ENCODE measurements at regions not wholly inside any gene's neighbourhood (a gene's known extent, or its start where the extent isn't known, plus 50 kb on each side); places are given as distances from the start of the nearest gene placed in this dataset.
A peak's percentile ranks its signal among the peaks of the same experiment; 100 is the strongest.
"Not testable (repeated sequence)": the region's sequence is repeated elsewhere in the genome, so short reads cannot be mapped to it uniquely, and the experiment has no call there.

DNA sequence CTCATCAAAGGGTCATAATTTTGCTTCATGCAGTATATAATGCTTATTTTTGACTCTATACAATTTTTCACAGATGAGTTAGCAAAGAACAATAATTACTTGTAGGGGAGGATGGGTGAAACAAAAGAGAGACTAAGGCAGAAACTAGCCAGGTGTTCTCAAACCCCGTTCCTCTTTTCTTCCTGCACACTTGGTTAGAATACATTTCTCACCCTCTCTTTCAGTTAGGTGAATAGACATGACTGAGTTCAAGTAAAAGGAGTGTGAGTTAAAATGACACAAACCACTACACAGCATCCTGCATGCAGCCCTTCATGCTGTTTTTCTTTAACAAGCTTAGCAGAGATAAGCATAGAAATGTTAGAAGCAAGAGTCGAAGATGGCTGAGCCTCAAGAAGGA lies 922.2 kb downstream of the TBL1XR1 start:
- Histone ChIP-seq H3K27ac (ENCODE audit: low read depth, low read length) (no peak overlapping the region), H3K4me1 (ENCODE audit: control insufficient read depth, insufficient read depth, low read length) (no peaks in the 10 kb centered on the region), H3K27me3 (ENCODE audit: control insufficient read depth, insufficient read depth, low read length) (no peaks in the 10 kb centered on the region), H3K36me3 (ENCODE audit: control insufficient read depth, insufficient read depth, low read length) (no peaks in the 10 kb centered on the region), H3K9me3 (ENCODE audit: control insufficient read depth, insufficient read depth, low read length) (no peaks in the 10 kb centered on the region), H3K4me3 (ENCODE audit: low read depth, low read length) (no peak overlapping the region)
- WGBS (ENCODE audit: insufficient coverage) = no CpG with 5 or more reads among the region's 2 CpGs
- DNase-seq (ENCODE audit: low read depth in 4 of 6, low spot score in 6 of 6) = no peak

DNA sequence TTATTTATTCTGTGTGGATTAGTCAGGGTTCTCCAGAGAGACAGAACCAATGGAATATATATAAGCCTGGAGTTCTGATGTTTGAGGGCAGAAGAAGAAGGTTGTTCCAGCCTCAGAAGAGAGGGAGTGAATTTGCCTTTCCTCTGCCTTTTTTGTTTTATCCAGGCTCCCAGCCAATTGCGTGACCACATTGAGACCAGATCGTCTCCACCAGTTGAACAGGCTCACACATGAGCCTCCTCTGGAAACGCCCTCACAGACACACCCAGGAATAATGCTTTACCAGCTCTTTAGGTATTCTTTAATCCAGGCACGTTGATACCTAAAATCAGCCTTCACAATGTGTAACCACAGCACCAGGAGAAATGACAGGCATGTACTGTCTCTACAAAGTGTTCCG lies 923.1 kb downstream of the TBL1XR1 start:
- no peak for DNase-seq (ENCODE audit: low read depth in 4 of 6, low spot score in 6 of 6)
- H3K27ac ChIP-seq (ENCODE audit: low read depth, low read length) = no peak overlapping the region
- H3K4me3 ChIP-seq (ENCODE audit: low read depth, low read length) = no peak overlapping the region
- no peaks in the 10 kb centered on the region for H3K27me3 ChIP-seq (ENCODE audit: control insufficient read depth, insufficient read depth, low read length)
- H3K9me3 ChIP-seq (ENCODE audit: control insufficient read depth, insufficient read depth, low read length) = no peaks in the 10 kb centered on the region
- H3K36me3 ChIP-seq (ENCODE audit: control insufficient read depth, insufficient read depth, low read length) = no peaks in the 10 kb centered on the region
- 74% methylated on average over 5 of the region's 5 CpGs for WGBS (ENCODE audit: insufficient coverage)
- no peaks in the 10 kb centered on the region for H3K4me1 ChIP-seq (ENCODE audit: control insufficient read depth, insufficient read depth, low read length)

DNA sequence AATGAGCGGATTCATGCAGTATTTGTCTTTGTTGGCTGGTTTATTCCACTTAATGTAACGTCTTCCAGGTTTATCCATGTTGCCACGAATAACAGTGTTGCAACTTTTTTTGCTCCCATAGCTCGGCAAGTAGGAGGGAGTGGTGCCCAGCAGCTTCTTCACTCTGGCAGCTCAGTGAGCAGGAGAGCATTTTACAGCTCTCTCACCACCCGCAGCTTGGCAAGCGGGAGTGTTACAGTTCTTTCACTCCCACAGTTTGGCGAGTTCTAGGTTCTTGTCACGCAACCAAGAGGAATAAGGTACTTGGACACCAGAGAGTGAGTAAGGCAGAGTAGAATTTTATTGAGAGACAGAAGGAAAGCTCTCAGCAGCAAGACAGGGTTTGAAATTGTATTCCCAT lies 935.2 kb downstream of the TBL1XR1 start:
- Histone ChIP-seq H3K27me3 (ENCODE audit: control insufficient read depth, insufficient read depth, low read length) (no peaks in the 10 kb centered on the region), H3K36me3 (ENCODE audit: control insufficient read depth, insufficient read depth, low read length) (no peaks in the 10 kb centered on the region), H3K27ac (ENCODE audit: low read depth, low read length) (no peak overlapping the region), H3K4me3 (ENCODE audit: low read depth, low read length) (no peak overlapping the region), H3K9me3 (ENCODE audit: control insufficient read depth, insufficient read depth, low read length) (peaks cover 3% of the 10 kb centered on the region), H3K4me1 (ENCODE audit: control insufficient read depth, insufficient read depth, low read length) (no peaks in the 10 kb centered on the region)
- no peak for DNase-seq (ENCODE audit: low read depth in 4 of 6, low spot score in 6 of 6)
- 95% methylated on average over 6 of the region's 8 CpGs for WGBS (ENCODE audit: insufficient coverage)

DNA sequence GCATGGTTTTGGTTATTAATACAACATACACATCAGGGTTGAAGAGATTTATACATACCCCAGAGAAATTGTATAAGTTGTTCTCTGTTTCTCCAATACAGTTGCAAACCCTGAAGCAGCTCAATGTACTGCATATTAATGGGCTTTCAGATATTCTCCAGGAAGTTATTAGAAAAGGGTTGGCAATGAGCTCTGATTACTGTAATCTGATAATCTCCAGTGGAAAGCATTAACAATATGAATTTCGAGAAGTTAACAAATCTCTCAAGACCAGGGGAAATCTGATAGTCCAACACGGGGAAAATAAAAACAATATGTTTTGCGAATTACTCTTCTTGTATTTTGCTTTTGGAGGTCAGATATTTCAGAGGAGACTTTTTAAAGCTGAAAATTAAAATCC lies 950.1 kb downstream of the TBL1XR1 start:
- WGBS (ENCODE audit: insufficient coverage) = 100% methylated on average over 1 of the region's 3 CpGs
- no peak overlapping the region for H3K27ac ChIP-seq (ENCODE audit: low read depth, low read length)
- no peaks in the 10 kb centered on the region for H3K9me3 ChIP-seq (ENCODE audit: control insufficient read depth, insufficient read depth, low read length)
- DNase-seq (ENCODE audit: low read depth in 4 of 6, low spot score in 6 of 6) = peak in 1 of 6 donors; percentile 80
- no peaks in the 10 kb centered on the region for H3K36me3 ChIP-seq (ENCODE audit: control insufficient read depth, insufficient read depth, low read length)
- H3K27me3 ChIP-seq (ENCODE audit: control insufficient read depth, insufficient read depth, low read length) = no peaks in the 10 kb centered on the region
- H3K4me3 ChIP-seq (ENCODE audit: low read depth, low read length) = no peak overlapping the region
- H3K4me1 ChIP-seq (ENCODE audit: control insufficient read depth, insufficient read depth, low read length) = no peaks in the 10 kb centered on the region

DNA sequence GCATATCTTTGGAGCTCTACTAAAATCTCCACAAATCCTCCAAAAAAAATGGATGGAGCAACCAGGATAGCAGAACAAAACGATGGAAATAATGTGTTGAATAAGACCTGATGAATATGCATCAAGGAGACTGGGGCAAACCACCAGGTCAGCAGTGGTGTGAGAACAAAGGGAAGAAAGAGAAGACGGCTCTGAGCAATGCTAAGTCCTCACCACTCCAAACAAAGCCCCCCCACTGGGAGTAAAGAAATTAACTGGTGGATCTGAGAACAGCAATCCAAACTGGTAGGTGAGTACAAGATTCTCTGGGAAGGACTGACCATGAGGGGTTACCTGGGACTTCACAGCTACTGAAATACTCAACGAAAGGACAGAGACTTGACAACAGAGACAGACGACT lies 977.3 kb downstream of the TBL1XR1 start:
- DNase-seq (ENCODE audit: low read depth in 4 of 6, low spot score in 6 of 6) = no peak
- Histone ChIP-seq H3K4me3 (ENCODE audit: low read depth, low read length) (no peak overlapping the region), H3K27me3 (ENCODE audit: control insufficient read depth, insufficient read depth, low read length) (no peaks in the 10 kb centered on the region), H3K36me3 (ENCODE audit: control insufficient read depth, insufficient read depth, low read length) (no peaks in the 10 kb centered on the region), H3K4me1 (ENCODE audit: control insufficient read depth, insufficient read depth, low read length) (no peaks in the 10 kb centered on the region), H3K27ac (ENCODE audit: low read depth, low read length) (no peak overlapping the region), H3K9me3 (ENCODE audit: control insufficient read depth, insufficient read depth, low read length) (no peaks in the 10 kb centered on the region)
- WGBS (ENCODE audit: insufficient coverage) = 96% methylated on average over 2 of the region's 4 CpGs

DNA sequence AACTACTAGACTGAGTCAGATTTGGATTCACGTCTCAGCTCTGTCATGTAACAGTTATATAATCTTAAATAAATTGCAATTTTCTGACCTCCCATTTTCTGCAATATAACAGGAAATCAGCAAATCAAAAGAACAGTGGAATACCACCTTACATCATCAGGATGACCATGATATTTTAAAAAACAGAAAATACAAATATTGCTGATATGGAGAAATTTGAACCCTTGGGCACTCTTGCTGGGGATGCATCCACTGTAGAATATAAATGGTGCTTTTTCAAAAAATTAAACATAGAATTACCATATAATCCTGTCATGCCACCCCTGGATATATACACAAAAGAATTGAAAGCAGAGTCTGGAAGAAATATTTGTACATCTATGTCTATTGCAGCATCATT lies 982.5 kb downstream of the TBL1XR1 start:
- Histone ChIP-seq H3K36me3 (ENCODE audit: control insufficient read depth, insufficient read depth, low read length) (no peaks in the 10 kb centered on the region), H3K27me3 (ENCODE audit: control insufficient read depth, insufficient read depth, low read length) (no peaks in the 10 kb centered on the region), H3K4me1 (ENCODE audit: control insufficient read depth, insufficient read depth, low read length) (no peaks in the 10 kb centered on the region), H3K27ac (ENCODE audit: low read depth, low read length) (no peak overlapping the region), H3K4me3 (ENCODE audit: low read depth, low read length) (no peak overlapping the region), H3K9me3 (ENCODE audit: control insufficient read depth, insufficient read depth, low read length) (no peaks in the 10 kb centered on the region)
- WGBS (ENCODE audit: insufficient coverage) = no CpG with 5 or more reads among the region's 1 CpG
- no peak for DNase-seq (ENCODE audit: low read depth in 4 of 6, low spot score in 6 of 6)

DNA sequence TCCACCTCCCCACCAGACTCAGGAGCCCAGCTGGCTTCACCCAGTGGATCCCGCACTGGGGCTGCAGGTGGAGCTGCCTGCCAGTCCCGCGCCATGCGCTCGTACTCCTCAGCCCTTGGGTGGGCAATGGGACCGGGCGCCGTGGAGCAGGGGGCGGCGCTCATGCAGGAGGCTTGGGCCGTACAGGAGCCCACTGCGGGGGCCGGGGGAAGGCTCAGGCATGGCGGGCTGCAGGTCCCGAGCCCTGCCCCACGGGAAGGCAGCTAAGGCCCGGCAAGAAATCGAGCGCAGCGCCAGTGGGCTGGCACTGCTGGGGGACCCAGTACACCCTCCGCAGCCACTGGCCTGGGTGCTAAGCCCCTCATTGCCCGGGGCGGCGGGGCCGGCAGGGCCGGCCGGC lies 984.0 kb downstream of the TBL1XR1 start:
- H3K27me3 ChIP-seq (ENCODE audit: control insufficient read depth, insufficient read depth, low read length); H3K27ac ChIP-seq (ENCODE audit: low read depth, low read length); H3K4me3 ChIP-seq (ENCODE audit: low read depth, low read length); H3K9me3 ChIP-seq (ENCODE audit: control insufficient read depth, insufficient read depth, low read length); H3K36me3 ChIP-seq (ENCODE audit: control insufficient read depth, insufficient read depth, low read length); DNase-seq (ENCODE audit: low read depth in 4 of 6, low spot score in 6 of 6); H3K4me1 ChIP-seq (ENCODE audit: control insufficient read depth, insufficient read depth, low read length): not testable (repeated sequence)
- WGBS (ENCODE audit: insufficient coverage) = 98% methylated on average over 21 of the region's 27 CpGs

DNA sequence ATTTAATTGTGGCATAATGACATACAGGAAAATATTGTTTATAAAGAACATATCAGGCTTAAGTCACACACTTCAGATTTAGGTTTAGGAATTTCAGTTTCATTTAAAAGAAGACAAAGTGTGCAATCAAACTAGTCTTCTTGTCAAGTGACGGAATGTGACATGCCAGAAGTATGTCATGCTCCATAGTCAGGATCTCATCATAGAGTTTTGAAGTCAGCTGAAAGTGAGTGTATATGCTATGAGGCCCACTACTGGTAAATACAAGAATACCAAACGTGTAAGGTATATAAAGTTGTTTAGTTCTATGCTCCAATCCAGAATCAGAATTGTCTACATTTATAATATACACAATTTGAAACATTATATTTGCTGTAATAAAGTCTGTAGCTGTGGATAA lies 988.4 kb downstream of the TBL1XR1 start:
- Histone ChIP-seq H3K27me3 (ENCODE audit: control insufficient read depth, insufficient read depth, low read length) (no peaks in the 10 kb centered on the region), H3K4me1 (ENCODE audit: control insufficient read depth, insufficient read depth, low read length) (no peaks in the 10 kb centered on the region), H3K36me3 (ENCODE audit: control insufficient read depth, insufficient read depth, low read length) (no peaks in the 10 kb centered on the region), H3K27ac (ENCODE audit: low read depth, low read length) (no peak overlapping the region), H3K9me3 (ENCODE audit: control insufficient read depth, insufficient read depth, low read length) (no peaks in the 10 kb centered on the region), H3K4me3 (ENCODE audit: low read depth, low read length) (no peak overlapping the region)
- WGBS (ENCODE audit: insufficient coverage) = no CpG with 5 or more reads among the region's 2 CpGs
- no peak for DNase-seq (ENCODE audit: low read depth in 4 of 6, low spot score in 6 of 6)

DNA sequence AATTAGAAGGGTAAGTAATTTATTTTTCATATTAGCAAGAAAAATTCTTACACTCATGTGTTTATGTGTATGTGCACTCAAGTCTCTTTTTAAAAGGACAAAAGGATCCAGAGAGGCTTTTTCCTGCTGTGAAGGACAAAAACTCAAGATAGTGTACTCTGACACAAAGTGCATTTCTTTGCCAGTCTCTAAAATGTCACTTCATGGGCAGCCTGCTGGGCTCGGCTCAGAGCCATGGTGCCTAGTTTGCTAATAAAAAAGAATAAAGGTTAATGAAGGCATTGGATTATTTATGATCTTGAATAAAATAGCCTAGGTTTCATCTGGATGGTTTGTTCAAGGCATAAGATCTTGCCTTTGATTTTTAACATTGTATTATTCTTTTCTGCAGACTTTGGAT lies 989.0 kb downstream of the TBL1XR1 start:
- Histone ChIP-seq H3K4me1 (ENCODE audit: control insufficient read depth, insufficient read depth, low read length) (no peaks in the 10 kb centered on the region), H3K27ac (ENCODE audit: low read depth, low read length) (no peak overlapping the region), H3K4me3 (ENCODE audit: low read depth, low read length) (no peak overlapping the region), H3K36me3 (ENCODE audit: control insufficient read depth, insufficient read depth, low read length) (no peaks in the 10 kb centered on the region), H3K9me3 (ENCODE audit: control insufficient read depth, insufficient read depth, low read length) (no peaks in the 10 kb centered on the region), H3K27me3 (ENCODE audit: control insufficient read depth, insufficient read depth, low read length) (no peaks in the 10 kb centered on the region)
- peak in 2 of 6 donors; percentile 10 to 17 for DNase-seq (ENCODE audit: low read depth in 4 of 6, low spot score in 6 of 6)
- WGBS (ENCODE audit: insufficient coverage) = no CpG with 5 or more reads among the region's 1 CpG

DNA sequence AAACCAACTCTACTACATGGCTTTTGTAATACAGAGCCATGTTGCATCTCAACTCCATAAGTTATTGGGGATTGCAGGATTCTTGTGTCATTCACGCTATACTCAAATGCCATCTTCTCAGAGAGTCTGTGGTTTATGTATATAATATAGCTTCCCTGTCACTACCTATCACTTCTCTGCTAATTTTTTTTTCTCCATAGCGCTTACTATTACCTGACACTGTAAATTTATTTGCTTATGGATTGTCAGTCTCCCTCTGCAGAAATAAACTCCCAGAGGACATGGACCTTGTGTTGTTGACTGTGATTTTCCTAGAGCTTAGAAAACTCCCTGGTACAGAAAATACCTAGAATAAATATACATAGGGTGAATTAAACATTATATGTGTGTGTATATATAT lies 990.5 kb downstream of the TBL1XR1 start:
- WGBS (ENCODE audit: insufficient coverage) = no CpG with 5 or more reads among the region's 2 CpGs
- H3K27ac ChIP-seq (ENCODE audit: low read depth, low read length) = no peak overlapping the region
- H3K36me3 ChIP-seq (ENCODE audit: control insufficient read depth, insufficient read depth, low read length) = no peaks in the 10 kb centered on the region
- no peaks in the 10 kb centered on the region for H3K4me1 ChIP-seq (ENCODE audit: control insufficient read depth, insufficient read depth, low read length)
- DNase-seq (ENCODE audit: low read depth in 4 of 6, low spot score in 6 of 6) = no peak
- no peaks in the 10 kb centered on the region for H3K9me3 ChIP-seq (ENCODE audit: control insufficient read depth, insufficient read depth, low read length)
- H3K4me3 ChIP-seq (ENCODE audit: low read depth, low read length) = no peak overlapping the region
- H3K27me3 ChIP-seq (ENCODE audit: control insufficient read depth, insufficient read depth, low read length) = no peaks in the 10 kb centered on the region
